ENCODE measurements at regions not wholly inside any gene's neighbourhood (a gene's known extent, or its start where the extent isn't known, plus 50 kb on each side); places are given as distances from the start of the nearest gene placed in this dataset.

DNA sequence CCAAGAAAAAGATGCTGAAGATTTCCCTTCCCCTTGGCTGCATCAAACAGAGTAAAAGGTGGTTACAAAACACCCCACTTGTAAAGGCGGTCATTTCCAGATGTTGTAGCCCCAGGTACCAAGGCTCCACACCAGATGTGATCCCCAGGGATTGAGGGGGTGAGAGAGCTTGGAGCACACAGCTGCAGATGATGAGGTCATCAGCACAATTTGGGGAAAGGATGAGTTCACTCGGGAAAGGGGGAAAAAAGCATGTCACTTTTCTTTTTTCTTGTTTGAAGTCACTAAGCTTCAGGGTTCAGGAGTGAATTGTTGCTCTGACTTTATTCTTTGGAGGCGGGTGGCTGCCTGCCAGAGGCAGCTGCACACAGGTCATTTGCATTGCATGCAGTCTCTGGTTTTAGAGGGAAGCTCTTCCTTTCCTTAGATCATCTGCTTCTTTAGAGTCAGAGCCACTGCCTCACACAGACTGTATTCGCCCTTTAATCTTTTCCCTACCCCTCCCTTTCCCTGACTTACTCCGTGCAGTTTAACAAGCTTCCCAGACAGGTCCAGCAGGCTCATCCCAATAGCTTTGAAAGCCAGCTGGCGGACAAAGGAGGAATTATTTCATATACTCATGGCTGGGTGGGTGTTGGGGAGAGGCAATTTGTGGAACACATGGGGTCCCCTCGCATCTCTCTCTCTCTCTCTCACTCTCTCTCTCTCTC lies 409.3 kb upstream of the SLC24A2 start:
- DNase-seq (ENCODE audit: low read depth) = no peak

- DNase-seq (ENCODE audit: low read depth) = no peak
Observed at GRCh38 chr9:20191228-20191840, 402.5 kb upstream of the SLC24A2 start.

DNA sequence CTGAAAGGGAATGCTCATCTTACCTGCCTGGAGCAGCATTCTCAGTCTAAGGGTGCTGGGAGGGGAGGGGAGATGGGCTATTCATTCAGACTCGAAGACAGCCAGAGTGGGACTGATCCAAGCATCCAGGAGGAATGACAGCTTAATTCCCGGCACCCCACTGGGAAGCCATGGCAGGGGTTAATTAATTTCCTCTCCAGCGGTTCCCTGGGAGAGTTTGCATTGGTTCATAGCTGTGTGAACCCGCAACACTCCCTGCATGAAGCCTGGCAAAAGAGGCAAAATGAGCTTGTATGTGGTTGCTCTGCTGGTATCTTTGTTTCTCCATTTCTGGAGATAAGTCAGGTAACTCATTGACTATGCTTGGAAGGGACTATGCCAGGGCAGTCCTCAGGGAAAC lies 401.0 kb upstream of the SLC24A2 start:
- no peak for DNase-seq (ENCODE audit: low read depth)

DNA sequence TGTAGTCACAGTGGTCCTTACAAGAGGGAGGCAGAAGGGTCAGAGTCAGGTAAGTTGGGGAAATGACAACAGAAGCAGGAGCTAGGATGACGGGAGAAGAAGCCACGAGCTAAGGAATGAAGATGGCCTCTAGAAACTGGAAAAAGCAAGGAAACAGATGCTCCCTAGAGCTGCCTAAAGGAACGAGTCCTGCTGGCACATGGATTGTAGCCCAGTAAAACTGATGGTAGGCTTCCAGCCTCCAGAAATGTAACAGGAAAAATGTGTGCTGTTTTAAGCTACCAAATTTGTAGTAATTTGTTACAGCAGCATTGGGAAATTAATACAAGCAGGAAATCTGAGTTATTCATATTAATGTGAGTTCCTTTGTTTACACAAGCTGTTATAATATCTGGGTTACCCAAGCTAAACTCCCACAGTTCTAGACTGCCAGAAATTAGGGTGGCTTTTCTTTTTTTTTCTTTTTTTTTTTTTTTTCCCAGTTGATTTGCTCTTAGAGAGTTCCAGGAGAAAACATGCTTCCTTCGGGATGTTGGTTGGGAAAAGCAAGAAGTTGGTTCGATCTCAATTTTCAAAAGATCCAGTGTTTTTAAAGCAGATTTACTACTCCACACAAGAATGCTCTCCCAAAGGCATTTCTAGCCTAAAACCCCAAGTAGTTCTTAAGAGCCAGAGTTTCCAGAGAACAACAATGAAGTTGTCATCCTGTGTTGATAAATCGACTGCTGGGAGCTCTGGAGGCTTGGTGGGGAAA lies 400.0 kb upstream of the SLC24A2 start:
- DNase-seq (ENCODE audit: low read depth) = no peak

- no peak for DNase-seq (ENCODE audit: low read depth)
Observed at GRCh38 chr9:20187318-20187717, 398.5 kb upstream of the SLC24A2 start.

- DNase-seq (ENCODE audit: low read depth) = no peak
Observed at GRCh38 chr9:20186823-20187222, 398.0 kb upstream of the SLC24A2 start.

DNA sequence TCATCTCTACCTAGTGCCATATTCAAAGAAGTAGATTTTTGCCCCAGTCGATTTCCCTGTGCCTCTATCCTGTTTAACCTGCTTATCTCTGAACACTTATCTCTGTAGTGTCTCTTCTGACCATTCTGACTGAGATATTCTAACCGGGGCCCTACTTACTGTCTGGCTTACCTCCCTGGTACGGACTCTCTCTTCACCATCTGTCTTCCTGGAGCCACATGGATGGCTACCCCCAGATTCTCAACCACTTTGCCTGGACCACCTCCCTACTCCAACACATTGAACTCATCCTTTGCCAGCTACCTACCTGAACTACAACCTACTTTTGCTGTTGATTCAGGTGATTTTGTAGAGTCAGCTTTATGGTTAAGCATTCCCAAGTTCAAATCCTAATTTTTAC lies 397.4 kb upstream of the SLC24A2 start:
- no peak for DNase-seq (ENCODE audit: low read depth)

- no peak for DNase-seq (ENCODE audit: low read depth)
Observed at GRCh38 chr9:20184541-20184940, 395.7 kb upstream of the SLC24A2 start.

- no peak for DNase-seq (ENCODE audit: low read depth)
Observed at GRCh38 chr9:20178679-20179078, 389.8 kb upstream of the SLC24A2 start.

DNA sequence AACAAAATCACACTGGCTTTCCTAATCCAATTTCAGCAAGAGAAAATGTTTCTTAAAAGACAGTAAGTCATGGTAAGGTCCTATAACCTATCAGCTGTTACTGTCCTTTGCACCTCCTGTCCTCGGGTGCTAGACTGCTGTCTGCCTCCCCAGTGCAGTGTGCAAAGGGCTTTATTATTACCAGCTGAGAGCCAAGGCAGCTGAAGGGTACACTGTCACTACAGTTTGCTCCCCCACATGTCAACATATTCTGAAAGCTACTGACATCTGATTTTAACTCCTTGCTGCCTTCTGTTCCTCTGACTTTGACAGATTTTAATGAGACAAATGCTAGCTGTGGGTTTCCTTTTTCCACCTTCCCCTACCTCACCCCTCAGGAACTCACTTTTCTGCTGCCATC lies 389.4 kb upstream of the SLC24A2 start:
- no peak for DNase-seq (ENCODE audit: low read depth)

DNA sequence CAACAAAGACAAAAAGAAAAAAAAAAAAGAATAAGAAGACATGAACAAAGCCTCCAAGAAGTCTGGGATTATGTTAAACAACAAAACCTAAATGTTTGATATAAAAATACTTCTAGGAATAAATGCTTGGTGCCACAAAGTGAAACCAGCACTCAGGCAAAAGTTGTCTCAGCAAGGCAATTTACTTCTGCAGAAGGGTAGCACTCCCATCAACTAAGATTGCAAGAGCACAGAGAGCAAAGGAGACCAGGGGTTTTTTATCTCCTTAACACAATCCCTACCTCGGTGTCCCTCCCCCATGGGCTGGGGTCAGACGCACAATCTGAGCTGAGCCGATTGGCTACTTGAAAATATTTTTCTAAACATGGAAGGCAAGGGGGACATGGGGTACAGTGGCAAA lies 381.3 kb upstream of the SLC24A2 start:
- DNase-seq (ENCODE audit: low read depth) = no peak

DNA sequence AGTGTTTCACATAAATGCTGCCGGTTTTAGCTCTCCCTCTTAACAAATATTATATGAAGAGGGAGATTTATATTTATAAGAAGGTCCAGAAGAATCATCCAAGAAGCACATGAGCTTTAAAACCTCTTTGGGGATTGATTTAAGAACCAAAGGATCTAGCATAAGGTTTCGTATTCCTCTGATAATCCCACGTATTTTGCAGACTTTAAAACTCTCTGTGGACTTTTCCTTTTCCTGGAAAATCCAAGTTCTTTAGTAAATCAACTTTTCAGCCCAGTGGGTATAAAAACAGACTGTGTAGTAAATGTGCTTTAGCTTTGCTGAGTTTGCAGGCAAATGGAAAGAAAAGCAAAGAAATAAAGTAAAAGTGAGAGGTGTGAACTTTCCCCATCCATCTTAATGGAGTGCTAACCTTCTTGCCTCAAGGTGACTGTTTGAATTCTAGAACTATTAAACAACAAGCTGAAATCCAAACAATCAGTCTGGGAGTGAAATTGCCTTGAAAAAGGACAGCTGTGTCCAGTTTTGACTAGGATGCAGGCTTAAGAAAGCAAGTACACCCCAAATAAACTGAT lies 363.4 kb upstream of the SLC24A2 start:
- DNase-seq (ENCODE audit: low read depth) = no peak

DNA sequence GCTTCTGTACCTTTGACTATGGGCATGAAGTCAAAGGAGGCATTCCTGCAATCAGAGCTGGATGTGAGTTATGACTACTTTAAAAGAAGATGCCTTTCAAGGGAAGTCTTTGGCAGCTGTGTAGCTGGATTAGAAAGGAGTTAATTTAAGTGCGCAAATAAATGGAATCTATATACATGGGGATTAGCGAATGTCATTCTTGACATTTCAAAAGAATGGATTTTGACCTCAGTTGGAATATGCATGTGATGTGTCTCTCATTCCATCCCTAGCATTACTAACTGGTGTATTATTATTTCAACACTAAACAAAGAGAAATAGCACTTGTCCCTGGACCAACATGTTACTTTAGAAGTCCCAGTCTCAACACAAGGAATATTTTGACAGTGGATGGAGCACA lies 359.6 kb upstream of the SLC24A2 start:
- no peak for DNase-seq (ENCODE audit: low read depth)

DNA sequence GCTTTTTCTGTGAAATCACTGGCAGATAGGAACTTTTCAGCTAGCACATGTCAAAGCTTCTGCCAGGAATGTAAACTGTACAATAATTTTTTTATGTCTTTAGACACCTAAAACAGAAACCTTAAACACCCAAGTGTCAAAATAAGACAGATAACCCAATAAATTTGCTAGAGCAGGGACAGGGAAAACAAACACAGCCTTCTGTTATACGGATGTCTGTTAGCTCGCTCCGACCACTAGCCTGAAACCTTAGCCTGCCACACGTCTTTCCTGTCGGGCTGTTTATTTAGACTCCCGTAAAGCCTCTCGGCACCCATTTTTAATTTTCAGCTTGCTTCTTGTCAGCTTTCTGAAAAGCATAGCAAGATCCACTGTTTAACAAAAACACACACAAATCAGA lies 355.4 kb upstream of the SLC24A2 start:
- no peak for DNase-seq (ENCODE audit: low read depth)

GRCh38 chr9:20139763-20140290 lies 351.0 kb upstream of the SLC24A2 start:
- DNase-seq (ENCODE audit: low read depth) = no peak

GRCh38 chr9:20138841-20139240 lies 350.0 kb upstream of the SLC24A2 start:
- no peak for DNase-seq (ENCODE audit: low read depth)

- DNase-seq (ENCODE audit: low read depth) = no peak
Observed at GRCh38 chr9:20138116-20138515, 349.3 kb upstream of the SLC24A2 start.

- DNase-seq (ENCODE audit: low read depth) = no peak
Observed at GRCh38 chr9:20137425-20137824, 348.6 kb upstream of the SLC24A2 start.

GRCh38 chr9:20135119-20135697 lies 346.4 kb upstream of the SLC24A2 start:
- DNase-seq (ENCODE audit: low read depth) = no peak

GRCh38 chr9:20125727-20126126 lies 336.9 kb upstream of the SLC24A2 start:
- no peak for DNase-seq (ENCODE audit: low read depth)

- no peak for DNase-seq (ENCODE audit: low read depth)
Observed at GRCh38 chr9:20119566-20119965, 330.7 kb upstream of the SLC24A2 start.

DNA sequence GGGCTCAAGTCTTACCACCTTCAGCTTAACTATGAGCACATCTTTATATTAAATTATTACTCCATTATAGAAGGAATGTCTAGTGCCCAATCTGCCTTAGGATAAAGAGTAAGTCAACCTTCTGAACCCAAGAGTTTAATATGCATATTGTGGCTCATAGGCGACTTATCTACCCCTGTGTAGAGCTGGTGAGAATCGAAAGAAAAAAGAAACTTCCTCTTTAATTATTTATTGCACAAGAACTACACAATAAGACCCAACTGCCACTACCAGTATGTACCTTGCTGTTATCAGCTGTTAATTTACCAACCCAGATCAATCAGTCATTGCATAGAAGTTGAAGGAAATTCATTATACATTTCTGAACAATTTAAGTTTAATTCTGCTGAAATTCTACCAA lies 329.1 kb upstream of the SLC24A2 start:
- DNase-seq (ENCODE audit: low read depth) = no peak
